ENCODE measurements at regions not wholly inside any gene's neighbourhood (a gene's known extent, or its start where the extent isn't known, plus 50 kb on each side); places are given as distances from the start of the nearest gene placed in this dataset.

DNA sequence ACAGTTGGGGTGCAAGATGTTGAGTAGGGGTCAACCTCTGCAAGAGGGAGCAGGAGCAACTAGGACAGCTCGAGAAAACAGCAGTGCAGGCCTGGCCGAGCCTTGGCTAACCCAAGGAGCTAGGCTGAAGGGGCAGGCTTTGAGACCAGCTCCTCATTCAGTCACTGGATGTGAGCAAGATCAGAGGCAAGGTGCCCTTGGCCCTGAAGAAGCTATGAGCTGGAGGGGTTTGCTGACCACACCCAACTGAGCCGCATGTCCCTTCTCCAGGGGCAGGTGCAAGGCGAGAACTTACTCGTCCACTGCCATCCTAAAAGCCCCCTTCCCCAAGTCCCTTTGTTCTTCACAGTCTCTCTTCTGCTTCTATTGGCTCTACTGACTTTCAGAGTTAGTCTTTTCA lies 126.1 kb upstream of the UBL3 start (continued):
- TF ChIP-seq ADNP (tag; IDR thresholded peaks at IDR 0.05) = no peak

DNA sequence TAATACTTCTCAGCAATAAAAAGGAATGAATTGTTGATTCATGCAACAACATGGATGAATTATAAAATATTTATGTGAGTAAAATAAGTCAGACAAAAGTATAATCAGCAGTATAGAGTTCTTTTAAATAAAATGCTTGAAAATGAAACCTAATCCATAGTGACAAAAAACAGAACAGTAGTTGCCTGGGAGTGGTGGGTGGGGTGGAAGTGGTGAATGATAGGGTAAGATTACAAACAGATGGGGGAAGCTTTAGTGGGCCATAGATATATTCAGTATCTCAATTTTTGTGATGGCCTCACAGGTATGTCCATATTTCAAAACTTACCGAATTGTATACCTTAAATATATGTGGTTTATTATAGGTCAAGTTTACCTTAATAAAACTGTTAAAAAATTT lies 124.9 kb upstream of the UBL3 start:
- H3K79me2 ChIP-seq (ENCODE audit: control insufficient read depth, insufficient read depth, low read length) = no peaks in the 10 kb centered on the region

More for the DNA sequence above, 124.9 kb upstream of the UBL3 start:
- no peaks in the 10 kb centered on the region for H3K9me1 ChIP-seq (ENCODE audit: control insufficient read depth, insufficient read depth, low read length)
- intact Hi-C loops (cut with micrococcal nuclease) (no loop called here), in situ Hi-C loops (cut with MboI) (no loop called here)
- H3K4me2 ChIP-seq (ENCODE audit: insufficient read depth, low read length) = no peak overlapping the region
- CTCF ChIA-PET (ENCODE audit: low intra/inter-chr PET ratio) = no interaction called here
- no peaks in the 10 kb centered on the region for H3K36me3 ChIP-seq (ENCODE audit: control insufficient read depth, insufficient read depth, low read length)
- ATAC-seq (no peak), FAIRE-seq (no peak), DNase-seq (ENCODE audit: extremely low read depth in 1 of 4, low spot score in 3 of 4) (no peak)
- no TSS peak for BruUV-seq (replicated peaks)
- H3K4me1 ChIP-seq (replicated peaks in 1 of 2; ENCODE audit: control insufficient read depth in 2 of 2, insufficient read depth in 2 of 2, low read length in 2 of 2) = no peaks in the 10 kb centered on the region
- 0% methylated on average over 1 of the region's 1 CpG for WGBS (ENCODE audit: insufficient coverage, low coverage, missing lambda C conversion rate)
- H3K27ac ChIP-seq (ENCODE audit: extremely low read depth, low read depth, low read length) = no peak overlapping the region
- H3K27me3 ChIP-seq (ENCODE audit: control insufficient read depth in 2 of 2, insufficient read depth in 2 of 2, low read length in 2 of 2) = no peaks in the 10 kb centered on the region; a peak in 2 of 5 replicates
- H3K9me3 ChIP-seq (replicated peaks; ENCODE audit: control insufficient read depth, insufficient read depth, low read depth, low read length) = no peaks in the 10 kb centered on the region
- no peak for TF ChIP-seq NR1H2 (CRISPR knock-in tag; IDR thresholded peaks at IDR 0.05)
- TF ChIP-seq, protein P1, sequence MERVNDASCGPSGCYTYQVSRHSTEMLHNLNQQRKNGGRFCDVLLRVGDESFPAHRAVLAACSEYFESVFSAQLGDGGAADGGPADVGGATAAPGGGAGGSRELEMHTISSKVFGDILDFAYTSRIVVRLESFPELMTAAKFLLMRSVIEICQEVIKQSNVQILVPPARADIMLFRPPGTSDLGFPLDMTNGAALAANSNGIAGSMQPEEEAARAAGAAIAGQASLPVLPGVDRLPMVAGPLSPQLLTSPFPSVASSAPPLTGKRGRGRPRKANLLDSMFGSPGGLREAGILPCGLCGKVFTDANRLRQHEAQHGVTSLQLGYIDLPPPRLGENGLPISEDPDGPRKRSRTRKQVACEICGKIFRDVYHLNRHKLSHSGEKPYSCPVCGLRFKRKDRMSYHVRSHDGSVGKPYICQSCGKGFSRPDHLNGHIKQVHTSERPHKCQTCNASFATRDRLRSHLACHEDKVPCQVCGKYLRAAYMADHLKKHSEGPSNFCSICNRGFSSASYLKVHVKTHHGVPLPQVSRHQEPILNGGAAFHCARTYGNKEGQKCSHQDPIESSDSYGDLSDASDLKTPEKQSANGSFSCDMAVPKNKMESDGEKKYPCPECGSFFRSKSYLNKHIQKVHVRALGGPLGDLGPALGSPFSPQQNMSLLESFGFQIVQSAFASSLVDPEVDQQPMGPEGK (CRISPR knock-in tag; IDR thresholded peaks at IDR 0.05; ENCODE audit: borderline replicate concordance) = no peak
- no peak for TF ChIP-seq MEF2D (tag; conservative IDR thresholded peaks at IDR 0.05; ENCODE audit: low read depth)
- TF ChIP-seq HMG20B (CRISPR knock-in tag; IDR thresholded peaks at IDR 0.05) = no peak
- no peak for TF ChIP-seq POLR2AphosphoS5 (IDR thresholded peaks at IDR 0.05; ENCODE audit: control insufficient read depth, insufficient read depth, low read depth, low read length)
- TF ChIP-seq ILF3 (IDR thresholded peaks at IDR 0.05; ENCODE audit: borderline replicate concordance) = no peak
- no peak for TF ChIP-seq NUFIP1 (IDR thresholded peaks at IDR 0.05; ENCODE audit: partially characterized antibody)
- no peak for TF ChIP-seq MCM2 (IDR thresholded peaks at IDR 0.05; ENCODE audit: low read depth)
- TF ChIP-seq GTF2F1 (IDR thresholded peaks at IDR 0.05; ENCODE audit: low read depth, low read length) = no peak
- TF ChIP-seq, protein P2, sequence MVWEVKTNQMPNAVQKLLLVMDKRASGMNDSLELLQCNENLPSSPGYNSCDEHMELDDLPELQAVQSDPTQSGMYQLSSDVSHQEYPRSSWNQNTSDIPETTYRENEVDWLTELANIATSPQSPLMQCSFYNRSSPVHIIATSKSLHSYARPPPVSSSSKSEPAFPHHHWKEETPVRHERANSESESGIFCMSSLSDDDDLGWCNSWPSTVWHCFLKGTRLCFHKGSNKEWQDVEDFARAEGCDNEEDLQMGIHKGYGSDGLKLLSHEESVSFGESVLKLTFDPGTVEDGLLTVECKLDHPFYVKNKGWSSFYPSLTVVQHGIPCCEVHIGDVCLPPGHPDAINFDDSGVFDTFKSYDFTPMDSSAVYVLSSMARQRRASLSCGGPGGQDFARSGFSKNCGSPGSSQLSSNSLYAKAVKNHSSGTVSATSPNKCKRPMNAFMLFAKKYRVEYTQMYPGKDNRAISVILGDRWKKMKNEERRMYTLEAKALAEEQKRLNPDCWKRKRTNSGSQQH (CRISPR knock-in tag; IDR thresholded peaks at IDR 0.05) = no peak
- TF ChIP-seq ZNF77 (CRISPR knock-in tag; IDR thresholded peaks at IDR 0.05) = no peak
- no peaks in the 10 kb centered on the region for H4K20me1 ChIP-seq (replicated peaks; ENCODE audit: control insufficient read depth, insufficient read depth, low read length)
- no peak overlapping the region for H3K9ac ChIP-seq (ENCODE audit: insufficient read depth in 1 of 2, low read depth in 2 of 2, low read length in 2 of 2)
- H2AFZ ChIP-seq (ENCODE audit: low read depth, low read length) = no peak overlapping the region
- POLR2A ChIA-PET = no interaction called here
- H3K4me3 ChIP-seq = no peak overlapping the region
